Upper lobe of left lung (tissue), 6 donors: ENCODE measurements at regions not wholly inside any gene's neighbourhood (a gene's known extent, or its start where the extent isn't known, plus 50 kb on each side); places are given as distances from the start of the nearest gene placed in this dataset.

Experiments
- ATAC-seq, 2 donors: fragments of 200-7000 bp; cut with Tn5 transposase; one replicate each; pipeline ENCODE4 v1.9.1; 2022; ENCODE audit warnings: mild to moderate bottlenecking in 2 of 2, moderate library complexity in 2 of 2; ENCODE audit not compliant: low FRiP score in 2 of 2
- DNase-seq, 2 donors: peaks; one replicate each; pipeline ENCODE4 v3.0.0-alpha.2; 2019 to 2020
- H3K27ac ChIP-seq, 4 donors: fragments of 200-600 bp; sonication (generic); one replicate each; pipeline ENCODE4 v1.5.1; 2016 to 2019
- H3K27me3 ChIP-seq, 4 donors: fragments of 200-600 bp; sonication (generic); one replicate each; pipeline ENCODE4 v1.5.1; 2017 to 2019
- H3K36me3 ChIP-seq, 4 donors: fragments of 200-600 bp; sonication (generic); one replicate each; pipeline ENCODE4 v1.5.1; 2016 to 2019
- H3K4me1 ChIP-seq, 4 donors: fragments of 200-600 bp; sonication (generic); one replicate each; pipeline ENCODE4 v1.5.1; 2018 to 2019
- H3K4me3 ChIP-seq, 4 donors: fragments of 200-600 bp; sonication (generic); one replicate each; pipeline ENCODE4 v1.5.1; 2017 to 2019; ENCODE audit warnings: mild to moderate bottlenecking in 2 of 4, moderate library complexity in 1 of 4
- H3K9me3 ChIP-seq, 4 donors: fragments of 200-600 bp; sonication (generic); one replicate each; pipeline ENCODE4 v1.5.1; 2018 to 2019
- CTCF ChIP-seq, 6 experiments: fragments of 450-650 bp in 4 of 6; fragments of 200-600 bp in 2 of 6; sonication (generic) in 2 of 6; IDR thresholded peaks; one replicate each; pipeline ENCODE4 v1.5.1; 2016 to 2019; ENCODE audit warnings: antibody characterized with exemption in 6 of 6
- EP300 ChIP-seq, 4 donors: sonication (generic); formaldehyde crosslinking; IDR thresholded peaks; one replicate each; pipeline ENCODE4 v1.5.1; 2017; ENCODE audit warnings: antibody characterized with exemption in 4 of 4, control low read depth in 2 of 4
- POLR2A ChIP-seq, 4 donors: fragments of 450-650 bp; IDR thresholded peaks; one replicate each; pipeline ENCODE4 v1.5.1; 2016 to 2017; ENCODE audit warnings: antibody characterized with exemption in 4 of 4, mild to moderate bottlenecking in 2 of 4
- POLR2AphosphoS5 ChIP-seq, 2 donors: sonication (generic); formaldehyde crosslinking; IDR thresholded peaks; one replicate each; pipeline ENCODE4 v1.5.1; 2017; ENCODE audit warnings: antibody characterized with exemption in 2 of 2
- WGBS, 2 donors: methylation state at CpG; one replicate each; pipeline ENCODE4 v1.1.5; 2017 to 2018; 5-methylcytosine and 5-hydroxymethylcytosine counted together
- donor health status: DM: no; HTN: no; CAD: no; lungs with moderate emphysema.
- donor health status: DM: no; HTN: yes; CAD: no; lungs with severe emphysema.

DNA sequence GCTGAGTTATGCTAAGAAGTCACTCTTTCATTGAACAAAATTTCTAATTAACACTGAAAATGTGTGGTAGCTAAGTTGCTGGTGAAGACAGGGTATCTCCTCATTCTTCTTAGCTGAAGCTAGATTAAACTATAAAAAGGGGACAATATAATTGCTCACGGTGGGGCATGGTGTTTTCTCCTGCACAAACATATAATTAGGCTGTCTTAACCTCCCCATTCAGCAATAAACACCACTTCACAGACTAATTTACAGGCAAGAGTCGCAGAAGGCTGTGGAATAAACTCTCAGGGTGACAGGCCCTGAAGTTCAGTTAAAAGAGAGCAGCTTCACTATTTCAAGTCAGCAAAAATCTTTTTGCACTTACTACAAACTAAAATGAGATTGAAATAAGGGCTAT is 338.9 kb upstream of the NT5E start:
- TF ChIP-seq CTCF (IDR thresholded peaks at IDR 0.05), result no peak
- TF ChIP-seq POLR2A (IDR thresholded peaks at IDR 0.05), result no peak
- TF ChIP-seq POLR2AphosphoS5 (IDR thresholded peaks at IDR 0.05), result no peak
- no peak for TF ChIP-seq EP300 (IDR thresholded peaks at IDR 0.05)
- H3K4me3 ChIP-seq, result no peak overlapping the region
- DNase-seq (no peak), ATAC-seq (no peak)
- 60 to 76% methylated on average over 2 of the region's 2 CpGs for WGBS, 2 donors
- no peaks in the 10 kb centered on the region for H3K4me1 ChIP-seq
- no peaks in the 10 kb centered on the region for H3K9me3 ChIP-seq
- no peaks in the 10 kb centered on the region for H3K36me3 ChIP-seq
- H3K27me3 ChIP-seq, result no peaks in the 10 kb centered on the region
- no peak overlapping the region for H3K27ac ChIP-seq

- TF ChIP-seq CTCF (IDR thresholded peaks at IDR 0.05) (no peak), POLR2A (IDR thresholded peaks at IDR 0.05) (no peak), EP300 (IDR thresholded peaks at IDR 0.05) (no peak), POLR2AphosphoS5 (IDR thresholded peaks at IDR 0.05) (no peak)
- 68 to 89% methylated on average over 1 of the region's 1 CpG for WGBS, 2 donors
- no peak overlapping the region for H3K4me3 ChIP-seq
- H3K27me3 ChIP-seq, result no peaks in the 10 kb centered on the region
- DNase-seq, result no peak
- no peaks in the 10 kb centered on the region for H3K36me3 ChIP-seq
- no peaks in the 10 kb centered on the region for H3K4me1 ChIP-seq
- ATAC-seq, result no peak
- no peaks in the 10 kb centered on the region for H3K9me3 ChIP-seq
- H3K27ac ChIP-seq, result no peak overlapping the region
Observed at GRCh38 chr6:85107701-85108100, 342.2 kb upstream of the NT5E start.

DNA sequence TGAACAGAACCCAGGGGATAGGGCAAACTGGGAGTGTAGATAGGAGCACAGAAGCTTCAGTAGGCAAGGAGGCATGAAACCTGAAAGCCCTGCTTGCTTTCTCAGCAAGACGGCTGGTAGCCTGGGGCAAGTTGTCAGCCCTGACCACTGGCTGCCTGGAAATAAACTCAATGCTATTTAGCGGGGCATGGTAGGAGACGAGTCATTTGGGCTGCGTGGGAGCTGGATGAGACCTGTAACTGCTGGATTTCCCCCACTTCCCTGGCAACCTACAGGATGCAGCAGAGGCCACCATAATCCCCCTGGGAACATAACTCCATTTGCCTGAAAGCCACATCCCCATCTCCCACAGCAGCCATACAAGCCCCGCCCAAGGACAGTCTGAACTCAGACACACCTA is 332.6 kb upstream of the TBX18 start:
- Histone ChIP-seq H3K4me3 (no peak overlapping the region), H3K27me3 (no peaks in the 10 kb centered on the region), H3K27ac (no peak overlapping the region), H3K4me1 (no peaks in the 10 kb centered on the region), H3K9me3 (peaks cover 0 to 8% (median 2%) of the 10 kb centered on the region in 4 donors), H3K36me3 (no peaks in the 10 kb centered on the region)
- 85 to 97% methylated on average over 5 of the region's 5 CpGs for WGBS, 2 donors
- ATAC-seq (no peak), DNase-seq (no peak)
- no peak for TF ChIP-seq POLR2A (IDR thresholded peaks at IDR 0.05)
- no peak for TF ChIP-seq POLR2AphosphoS5 (IDR thresholded peaks at IDR 0.05)
- TF ChIP-seq CTCF (IDR thresholded peaks at IDR 0.05), result no peak
- TF ChIP-seq EP300 (IDR thresholded peaks at IDR 0.05), result no peak

DNA sequence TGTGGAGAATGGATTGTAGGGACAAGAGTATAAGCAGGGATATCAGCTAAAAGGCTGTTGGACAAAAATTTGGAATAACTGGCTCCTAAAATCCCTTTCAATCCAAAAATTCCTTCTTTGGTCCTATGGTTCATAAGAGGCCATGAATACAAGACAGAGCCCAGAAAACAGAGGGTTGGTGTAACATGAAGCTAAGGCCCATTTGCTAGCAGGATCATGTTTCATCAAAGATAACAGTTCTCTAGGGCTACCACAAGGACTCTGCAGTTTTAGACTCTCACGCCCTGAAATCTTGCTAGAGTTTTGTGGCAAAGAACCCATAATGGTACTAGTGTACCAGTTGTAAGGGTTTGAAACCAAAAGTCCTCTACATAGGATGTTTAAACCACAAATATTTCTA is 327.8 kb upstream of the TBX18 start:
- no peaks in the 10 kb centered on the region for H3K9me3 ChIP-seq
- H3K27ac ChIP-seq, result no peak overlapping the region
- H3K4me1 ChIP-seq, result no peaks in the 10 kb centered on the region
- ATAC-seq, result no peak
- no peak overlapping the region for H3K4me3 ChIP-seq
- H3K36me3 ChIP-seq, result no peaks in the 10 kb centered on the region
- no peaks in the 10 kb centered on the region for H3K27me3 ChIP-seq
- DNase-seq, result no peak
- TF ChIP-seq POLR2AphosphoS5 (IDR thresholded peaks at IDR 0.05), result no peak
- no peak for TF ChIP-seq EP300 (IDR thresholded peaks at IDR 0.05)
- no peak for TF ChIP-seq POLR2A (IDR thresholded peaks at IDR 0.05)
- no peak for TF ChIP-seq CTCF (IDR thresholded peaks at IDR 0.05)
- 29 to 49% methylated on average over 1 of the region's 1 CpG for WGBS, 2 donors

GRCh38 chr6:85089255-85089654 is 324.9 kb upstream of the TBX18 start:
- no peak for DNase-seq
- Histone ChIP-seq H3K9me3 (no peaks in the 10 kb centered on the region), H3K36me3 (no peaks in the 10 kb centered on the region), H3K4me3 (no peak overlapping the region), H3K4me1 (no peaks in the 10 kb centered on the region), H3K27me3 (no peaks in the 10 kb centered on the region), H3K27ac (no peak overlapping the region)
- WGBS, 2 donors, result 88 to 98% methylated on average over 2 of the region's 2 CpGs
- no peak for TF ChIP-seq POLR2A (IDR thresholded peaks at IDR 0.05)
- TF ChIP-seq CTCF (IDR thresholded peaks at IDR 0.05), result no peak
- TF ChIP-seq POLR2AphosphoS5 (IDR thresholded peaks at IDR 0.05), result no peak
- no peak for TF ChIP-seq EP300 (IDR thresholded peaks at IDR 0.05)
- ATAC-seq, result no peak
